ENCODE measurements at regions not wholly inside any gene's neighbourhood (a gene's known extent, or its start where the extent isn't known, plus 50 kb on each side); places are given as distances from the start of the nearest gene placed in this dataset.

DNA sequence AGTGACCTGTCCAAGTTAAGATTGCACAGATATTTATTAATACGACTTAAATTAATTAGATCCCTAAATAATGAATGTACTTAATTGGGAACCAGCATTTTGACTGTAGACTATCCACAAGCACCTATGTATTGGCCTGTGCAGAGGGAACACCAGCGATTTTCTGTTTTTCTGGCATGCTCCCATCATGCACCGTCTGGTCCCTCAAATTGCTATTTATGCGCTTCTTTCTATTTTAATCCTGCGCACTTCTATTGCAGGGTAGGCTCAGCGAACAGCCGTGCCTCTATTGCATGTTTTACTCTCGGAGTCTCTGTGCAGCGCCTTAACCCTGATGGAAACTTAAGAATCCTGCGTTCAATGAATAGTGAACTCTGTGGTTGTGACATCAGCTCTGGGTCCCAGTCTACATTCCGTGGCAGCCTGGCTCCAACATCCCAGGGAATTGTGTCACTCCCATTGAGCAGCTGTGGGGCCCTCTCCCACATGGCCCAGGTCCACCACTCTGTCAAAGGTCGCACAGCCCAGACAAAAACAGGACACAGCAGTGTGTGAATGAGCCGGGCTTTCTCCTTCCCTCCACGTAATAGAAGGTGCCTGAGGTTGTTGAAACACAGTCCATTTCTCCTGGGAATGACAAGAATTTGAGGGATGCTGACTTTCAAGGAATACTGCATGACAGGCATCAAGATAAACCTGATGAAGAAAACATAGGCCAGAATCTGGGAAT lies 239.7 kb upstream of the KLF6 start:
- TF ChIP-seq, protein P1, sequence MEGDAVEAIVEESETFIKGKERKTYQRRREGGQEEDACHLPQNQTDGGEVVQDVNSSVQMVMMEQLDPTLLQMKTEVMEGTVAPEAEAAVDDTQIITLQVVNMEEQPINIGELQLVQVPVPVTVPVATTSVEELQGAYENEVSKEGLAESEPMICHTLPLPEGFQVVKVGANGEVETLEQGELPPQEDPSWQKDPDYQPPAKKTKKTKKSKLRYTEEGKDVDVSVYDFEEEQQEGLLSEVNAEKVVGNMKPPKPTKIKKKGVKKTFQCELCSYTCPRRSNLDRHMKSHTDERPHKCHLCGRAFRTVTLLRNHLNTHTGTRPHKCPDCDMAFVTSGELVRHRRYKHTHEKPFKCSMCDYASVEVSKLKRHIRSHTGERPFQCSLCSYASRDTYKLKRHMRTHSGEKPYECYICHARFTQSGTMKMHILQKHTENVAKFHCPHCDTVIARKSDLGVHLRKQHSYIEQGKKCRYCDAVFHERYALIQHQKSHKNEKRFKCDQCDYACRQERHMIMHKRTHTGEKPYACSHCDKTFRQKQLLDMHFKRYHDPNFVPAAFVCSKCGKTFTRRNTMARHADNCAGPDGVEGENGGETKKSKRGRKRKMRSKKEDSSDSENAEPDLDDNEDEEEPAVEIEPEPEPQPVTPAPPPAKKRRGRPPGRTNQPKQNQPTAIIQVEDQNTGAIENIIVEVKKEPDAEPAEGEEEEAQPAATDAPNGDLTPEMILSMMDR (IDR thresholded peaks at IDR 0.05): no peak
- intact Hi-C loops (cut with DNase I): no loop called here
- Histone ChIP-seq H3K9me3 (peaks cover 0 to 10% (median 0%) of the 10 kb centered on the region in 11 donors), H3K27ac (no peak overlapping the region), H3K4me3 (no peak overlapping the region), H3K36me3 (no peaks in the 10 kb centered on the region), H3K4me1 (peaks cover 0 to 9% (median 0%) of the 10 kb centered on the region in 9 donors), H3K27me3 (no peaks in the 10 kb centered on the region)
- WGBS, 2 donors: 81% methylated on average over 14 of the region's 14 CpGs
- no peak for DNase-seq
- peak in 7 of 8 donors; percentile 34 to 67 (median 50) for ATAC-seq

DNA sequence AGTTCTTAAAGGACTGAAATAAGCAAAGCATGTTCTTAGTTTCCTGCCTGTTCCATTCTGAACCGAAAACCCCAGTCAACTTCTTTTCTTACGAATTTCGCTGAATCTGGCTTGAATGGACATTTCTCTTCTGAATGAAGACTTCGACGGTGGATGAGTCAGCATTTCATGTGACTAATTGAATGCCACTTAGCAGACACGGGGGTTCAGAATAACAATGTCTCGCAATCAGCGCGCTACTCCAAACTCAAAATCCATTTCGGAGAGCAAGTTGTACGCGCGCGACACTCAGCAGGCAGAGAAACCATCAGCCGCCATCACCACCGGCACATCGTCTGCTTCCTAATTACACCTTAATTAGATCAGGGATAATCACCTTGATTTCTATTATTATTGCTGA lies 239.0 kb upstream of the KLF6 start:
- ATAC-seq (no peak), DNase-seq (no peak)
- WGBS, 2 donors: 95 to 96% methylated on average over 17 of the region's 17 CpGs
- H3K4me1 ChIP-seq: peaks cover 0 to 9% (median 0%) of the 10 kb centered on the region in 9 donors
- intact Hi-C loops (cut with DNase I): no loop called here
- H3K27ac ChIP-seq: no peak overlapping the region
- H3K36me3 ChIP-seq: no peaks in the 10 kb centered on the region
- H3K4me3 ChIP-seq: no peak overlapping the region
- peaks cover 0 to 10% (median 0%) of the 10 kb centered on the region in 11 donors for H3K9me3 ChIP-seq
- TF ChIP-seq, protein P1 (IDR thresholded peaks at IDR 0.05): no peak
- no peaks in the 10 kb centered on the region for H3K27me3 ChIP-seq

DNA sequence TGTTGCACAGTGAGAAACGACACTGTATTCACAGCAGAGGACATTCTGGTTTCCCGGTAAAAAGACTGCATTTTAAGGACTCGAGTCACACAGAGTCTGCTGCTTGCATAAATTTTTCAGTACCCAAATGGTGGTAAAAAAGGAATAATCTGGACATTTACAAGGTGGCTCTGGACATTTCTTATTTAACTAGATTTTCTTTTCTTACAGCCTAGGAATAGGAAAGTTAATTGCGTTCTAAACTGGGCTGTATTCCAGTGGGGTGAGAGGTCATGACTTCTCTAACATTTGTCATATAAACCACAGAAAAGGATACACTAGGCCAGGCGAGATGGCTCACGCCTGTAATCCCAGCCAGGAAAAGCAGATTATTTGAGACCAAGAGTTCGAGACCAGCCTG lies 237.5 kb upstream of the KLF6 start:
- ATAC-seq (no peak), DNase-seq (no peak)
- intact Hi-C loops (cut with DNase I): no loop called here
- Histone ChIP-seq H3K9me3 (peaks cover 0 to 10% (median 0%) of the 10 kb centered on the region in 11 donors), H3K4me3 (no peak overlapping the region), H3K27ac (no peak overlapping the region), H3K4me1 (peaks cover 0 to 9% (median 0%) of the 10 kb centered on the region in 9 donors), H3K36me3 (no peaks in the 10 kb centered on the region), H3K27me3 (no peaks in the 10 kb centered on the region)
- WGBS, 2 donors: 83 to 88% methylated on average over 7 of the region's 7 CpGs
- TF ChIP-seq, protein P1 (IDR thresholded peaks at IDR 0.05): no peak

DNA sequence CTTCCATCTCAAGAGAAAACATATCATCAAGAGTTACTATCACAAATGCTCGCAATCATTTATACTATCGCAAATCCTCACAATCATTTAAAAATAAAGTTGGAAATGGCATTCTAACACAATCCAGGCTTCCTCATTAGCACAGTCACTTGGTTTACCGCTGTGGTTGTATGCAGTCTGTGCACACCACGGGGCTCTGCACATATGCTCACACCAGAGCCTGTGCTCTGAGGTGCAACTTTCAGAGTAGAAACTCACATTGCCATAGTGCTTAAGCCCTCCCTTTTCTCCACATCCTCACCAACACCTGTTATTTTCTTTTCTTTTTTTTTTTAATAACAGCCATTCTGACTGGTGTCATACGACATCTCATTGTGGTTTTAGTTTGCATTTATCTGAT lies 235.6 kb upstream of the KLF6 start:
- H3K27ac ChIP-seq: no peak overlapping the region
- intact Hi-C loops (cut with DNase I): no loop called here
- H3K9me3 ChIP-seq: peaks cover 0 to 10% (median 0%) of the 10 kb centered on the region in 11 donors
- 97 to 99% methylated on average over 5 of the region's 5 CpGs for WGBS, 2 donors
- DNase-seq: no peak
- no peak for ATAC-seq
- no peaks in the 10 kb centered on the region for H3K27me3 ChIP-seq
- TF ChIP-seq, protein P1 (IDR thresholded peaks at IDR 0.05): no peak
- no peaks in the 10 kb centered on the region for H3K36me3 ChIP-seq
- peaks cover 0 to 9% (median 0%) of the 10 kb centered on the region in 9 donors for H3K4me1 ChIP-seq
- no peak overlapping the region for H3K4me3 ChIP-seq
